Astrocyte (in vitro differentiated cells and primary cell): ENCODE measurements at regions not wholly inside any gene's neighbourhood (a gene's known extent, or its start where the extent isn't known, plus 50 kb on each side); places are given as distances from the start of the nearest gene placed in this dataset.

Experiments used
- DNase-seq: peaks from one replicate; pipeline ENCODE4 v3.0.0-alpha.2; 2010; ENCODE audit warnings: low read depth
- FAIRE-seq: peaks from 2 replicates; lab custom pipeline; 2011; peaks lifted over from hg19 to GRCh38; lab: Jason Lieb, UNC
- H2AFZ ChIP-seq: 2 replicates; pipeline ENCODE4 v1.6.0; 2012; ENCODE audit warnings: low read depth, low read length, inconsistent platforms
- H3K27ac ChIP-seq: 2 replicates; pipeline ENCODE4 v1.5.1; 2011; ENCODE audit warnings: low read depth, low read length, inconsistent platforms
- H3K27me3 ChIP-seq: 2 replicates; pipeline ENCODE4 v1.6.0; 2011; ENCODE audit warnings: low read length, inconsistent platforms; ENCODE audit not compliant: insufficient read depth
- H3K36me3 ChIP-seq: 2 replicates; pipeline ENCODE4 v1.5.1; 2011; ENCODE audit warnings: low read length, inconsistent platforms; ENCODE audit not compliant: insufficient read depth
- H3K4me1 ChIP-seq: 2 replicates; pipeline ENCODE4 v1.5.1; 2011; ENCODE audit warnings: low read length, inconsistent platforms; ENCODE audit not compliant: insufficient read depth
- H3K4me2 ChIP-seq: 2 replicates; pipeline ENCODE4 v1.6.0; 2012; ENCODE audit warnings: low read length, inconsistent platforms
- H3K4me3 ChIP-seq: 2 replicates; pipeline ENCODE4 v1.5.1; 2011; ENCODE audit warnings: low read depth, mild to moderate bottlenecking, low read length, inconsistent platforms; ENCODE audit not compliant: insufficient read depth
- H3K79me2 ChIP-seq: 2 replicates; pipeline ENCODE4 v1.6.0; 2012; ENCODE audit warnings: mild to moderate bottlenecking, low read length, inconsistent platforms; ENCODE audit not compliant: insufficient read depth
- H3K9ac ChIP-seq: 2 replicates; pipeline ENCODE4 v1.6.0; 2012; ENCODE audit warnings: mild to moderate bottlenecking, low read length, inconsistent platforms
- H3K9me3 ChIP-seq: 2 replicates; pipeline ENCODE4 v1.5.1; 2012; ENCODE audit warnings: low read depth, mild to moderate bottlenecking, low read length, inconsistent platforms; ENCODE audit not compliant: insufficient read depth
- H4K20me1 ChIP-seq: 2 replicates; pipeline ENCODE4 v1.6.0; 2012; ENCODE audit warnings: low read length, inconsistent platforms; ENCODE audit not compliant: insufficient read depth
- H3K27ac Mint-ChIP-seq: one replicate; pipeline ENCODE4 v1.8.0; 2021; ENCODE audit warnings: mild to moderate bottlenecking, mixed read lengths; ENCODE audit not compliant: unreplicated experiment
- H3K27me3 Mint-ChIP-seq: one replicate; pipeline ENCODE4 v1.8.0; 2021; ENCODE audit warnings: low read depth, mixed read lengths; ENCODE audit not compliant: unreplicated experiment
- H3K36me3 Mint-ChIP-seq: one replicate; pipeline ENCODE4 v1.8.0; 2021; ENCODE audit warnings: low read depth, mixed read lengths; ENCODE audit not compliant: unreplicated experiment
- H3K4me1 Mint-ChIP-seq: one replicate; pipeline ENCODE4 v1.8.0; 2021; ENCODE audit warnings: low read depth, mixed read lengths; ENCODE audit not compliant: unreplicated experiment
- H3K4me3 Mint-ChIP-seq: one replicate; pipeline ENCODE4 v1.8.0; 2021; ENCODE audit warnings: mild to moderate bottlenecking, moderate library complexity, mixed read lengths; ENCODE audit not compliant: unreplicated experiment
- H3K9me3 Mint-ChIP-seq: one replicate; pipeline ENCODE4 v1.8.0; 2021; ENCODE audit warnings: mild to moderate bottlenecking, mixed read lengths; ENCODE audit not compliant: unreplicated experiment
- CTCF ChIP-seq: IDR thresholded peaks from 2 replicates; pipeline ENCODE4 v1.5.1; 2011; ENCODE audit warnings: low read depth, mild to moderate bottlenecking, inconsistent platforms, low read length, moderate library complexity; ENCODE audit not compliant: insufficient read depth
- EZH2 ChIP-seq: IDR thresholded peaks from 2 replicates; pipeline ENCODE4 v1.6.1; 2012; ENCODE audit warnings: mild to moderate bottlenecking, low read length, inconsistent platforms; ENCODE audit not compliant: insufficient read depth

- H3K4me3 ChIP-seq: no peak overlapping the region
- Mint-ChIP-seq H3K4me3 (no peak overlapping the region), H3K4me1 (no peaks in the 10 kb centered on the region), H3K27ac (no peak overlapping the region), H3K9me3 (no peaks in the 10 kb centered on the region), H3K27me3 (no peaks in the 10 kb centered on the region), H3K36me3 (no peaks in the 10 kb centered on the region)
- H3K27me3 ChIP-seq: no peaks in the 10 kb centered on the region
- DNase-seq (no peak), FAIRE-seq (no peak)
- H3K4me2 ChIP-seq: no peak overlapping the region
- no peaks in the 10 kb centered on the region for H3K36me3 ChIP-seq
- H3K27ac ChIP-seq: no peak overlapping the region
- H3K79me2 ChIP-seq: no peaks in the 10 kb centered on the region
- H2AFZ ChIP-seq: no peak overlapping the region
- H3K9ac ChIP-seq: no peak overlapping the region
- no peaks in the 10 kb centered on the region for H3K9me3 ChIP-seq
- TF ChIP-seq CTCF (no peak), EZH2 (no peak)
- H4K20me1 ChIP-seq: no peaks in the 10 kb centered on the region
- H3K4me1 ChIP-seq: no peaks in the 10 kb centered on the region
Measured at GRCh38 chr12:107539196-107539939, 146.2 kb upstream of the PWP1 start.

GRCh38 chr12:107541001-107541705, 144.4 kb upstream of the PWP1 start:
- H3K9me3 Mint-ChIP-seq: no peaks in the 10 kb centered on the region
- H3K27ac Mint-ChIP-seq: no peak overlapping the region

More at GRCh38 chr12:107541001-107541705, 144.4 kb upstream of the PWP1 start:
- Histone ChIP-seq H2AFZ (no peak overlapping the region), H3K4me3 (no peak overlapping the region), H3K9ac (no peak overlapping the region), H3K79me2 (no peaks in the 10 kb centered on the region), H3K4me1 (no peaks in the 10 kb centered on the region), H3K27me3 (no peaks in the 10 kb centered on the region), H3K36me3 (no peaks in the 10 kb centered on the region), H3K9me3 (no peaks in the 10 kb centered on the region), H4K20me1 (no peaks in the 10 kb centered on the region), H3K27ac (no peak overlapping the region), H3K4me2 (no peak overlapping the region)
- TF ChIP-seq CTCF (no peak), EZH2 (no peak)
- no peak for DNase-seq
- H3K4me1 Mint-ChIP-seq: no peaks in the 10 kb centered on the region
- H3K36me3 Mint-ChIP-seq: no peaks in the 10 kb centered on the region
- no peak overlapping the region for H3K4me3 Mint-ChIP-seq
- FAIRE-seq: no peak
- peaks cover under 1% of the 10 kb centered on the region for H3K27me3 Mint-ChIP-seq
